ENCODE measurements at regions not wholly inside any gene's neighbourhood (a gene's known extent, or its start where the extent isn't known, plus 50 kb on each side); places are given as distances from the start of the nearest gene placed in this dataset.

DNA sequence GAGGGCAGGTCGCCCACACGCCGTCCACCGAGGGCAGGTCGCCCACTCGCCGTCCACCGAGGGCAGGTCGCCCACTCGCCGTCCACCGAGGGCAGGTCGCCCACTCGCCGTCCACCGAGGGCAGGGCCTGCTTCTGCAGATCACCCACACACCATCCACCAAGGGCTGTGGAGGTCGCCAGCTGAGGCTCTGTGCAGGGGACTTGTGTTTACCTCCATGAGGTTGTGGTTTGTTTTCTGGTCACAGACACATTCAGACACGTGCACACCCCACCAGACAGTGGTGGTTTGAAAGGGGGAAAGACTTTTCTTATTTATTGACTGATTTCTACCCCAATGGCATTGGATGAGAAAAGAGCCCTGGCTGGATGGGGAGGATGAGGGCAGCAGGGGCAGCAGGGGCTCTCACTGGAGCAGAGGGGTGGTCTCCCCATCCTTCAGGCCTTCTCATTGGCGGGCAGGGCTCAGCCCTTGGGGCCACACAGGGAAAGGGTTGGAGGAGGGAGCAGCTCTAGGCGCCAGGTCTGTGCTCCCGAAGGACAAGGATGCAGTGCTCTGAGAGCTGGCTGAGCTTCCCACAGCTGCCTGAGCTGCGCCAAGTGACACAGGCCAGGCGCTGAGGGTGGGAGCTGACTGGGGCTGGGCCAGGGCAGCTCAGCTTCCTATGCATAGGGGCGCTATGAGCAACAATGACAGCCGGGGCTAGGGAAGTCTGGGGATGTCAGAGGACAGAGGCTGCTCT lies 252.6 kb upstream of the B3GAT1 start:
- no peak overlapping the region for H2BK20ac ChIP-seq (ENCODE audit: low read length)
- H2BK12ac ChIP-seq (ENCODE audit: low read depth, low read length), result no peak overlapping the region
- no peak overlapping the region for H3K4me2 ChIP-seq (ENCODE audit: insufficient read depth in 1 of 2, low read depth in 2 of 2, low read length in 2 of 2)
- no peak overlapping the region for H3K4ac ChIP-seq (replicated peaks; ENCODE audit: insufficient read length, low read depth, low read length)
- no peak overlapping the region for H3K18ac ChIP-seq (ENCODE audit: extremely low read depth, low read length)
- no peak overlapping the region for H4K91ac ChIP-seq (replicated peaks; ENCODE audit: insufficient read length, low read length)
- ChIA-PET POLR2A (ENCODE audit: partially characterized antibody) (no interaction called here), CTCF (ENCODE audit: partially characterized antibody) (interaction anchor here (1.2 kb wide), 1 partner anchor 73 kb away, joined by 4 read pairs; no protein-coding TSS in a partner anchor)
- no peaks in the 10 kb centered on the region for H3K79me1 ChIP-seq (ENCODE audit: low read depth, low read length)
- H3K56ac ChIP-seq (replicated peaks; ENCODE audit: insufficient read length, low read depth, low read length), result no peak overlapping the region
- H4K5ac ChIP-seq (ENCODE audit: insufficient read length, low read depth, low read length), result no peak overlapping the region
- WGBS, 2 experiments (ENCODE audit: extremely low coverage in 1 of 2, insufficient coverage in 1 of 2, insufficient read length in 1 of 2, insufficient replicate concordance in 2 of 2, low coverage in 1 of 2, low lambda C conversion rate in 2 of 2, missing lambda C conversion rate in 1 of 2), result 86% methylated on average over 9 of the region's 25 CpGs; no CpG with 5 or more reads in 1 of the 2 experiments
- FAIRE-seq, result no peak
- no peaks in the 10 kb centered on the region for H3K36me3 ChIP-seq (ENCODE audit: control insufficient read depth in 2 of 4, insufficient read depth in 4 of 4, low read length in 3 of 4)
- H3K23ac ChIP-seq (ENCODE audit: insufficient read length), result no peak overlapping the region
- no peak overlapping the region for H3K9ac ChIP-seq (replicated peaks in 1 of 4; ENCODE audit: extremely low read depth in 1 of 4, low read depth in 3 of 4, low read length in 3 of 4)
- no peaks in the 10 kb centered on the region for H3K27me3 ChIP-seq (replicated peaks in 1 of 4; ENCODE audit: control insufficient read depth in 3 of 4, extremely low read depth in 1 of 4, insufficient read depth in 3 of 4, low read length in 3 of 4)
- H3K23me2 ChIP-seq (ENCODE audit: low read depth, low read length), result no peaks in the 10 kb centered on the region
- H4K20me1 ChIP-seq (replicated peaks in 1 of 2; ENCODE audit: control insufficient read depth in 1 of 2, insufficient read depth in 2 of 2, low read length in 2 of 2), result no peaks in the 10 kb centered on the region
- H2AK5ac ChIP-seq (ENCODE audit: low read depth, low read length), result no peak overlapping the region
- H2AFZ ChIP-seq (ENCODE audit: low read length), result no peak overlapping the region
- peaks cover 7 to 14% of the 10 kb centered on the region in 2 experiments; a peak in 1 of 4 replicates for H3K9me3 ChIP-seq (ENCODE audit: insufficient read depth in 2 of 2, low read depth in 1 of 2, low read length in 1 of 2)
- no peak overlapping the region for H2BK5ac ChIP-seq (ENCODE audit: low read depth, low read length)
- H4K8ac ChIP-seq (ENCODE audit: extremely low read depth, insufficient read depth, low read length), result no peak overlapping the region
- no peak overlapping the region for H2BK120ac ChIP-seq (replicated peaks; ENCODE audit: low read depth, low read length)
- no peak overlapping the region for H3K14ac ChIP-seq (ENCODE audit: insufficient read length)
- H3K4me1 ChIP-seq (replicated peaks in 1 of 4; ENCODE audit: control insufficient read depth in 3 of 4, insufficient read depth in 4 of 4, low read length in 3 of 4), result peaks cover 0 to 3% (median 0%) of the 10 kb centered on the region in 4 experiments; a peak in 2 of 7 replicates
- no peak overlapping the region for H3K4me3 ChIP-seq (ENCODE audit: extremely low read depth in 1 of 4, insufficient read depth in 2 of 4, low read depth in 3 of 4, low read length in 4 of 4)
- peak in 1 of 2 experiments; percentile 36 for DNase-seq (ENCODE audit: low read depth in 1 of 2, low spot score in 2 of 2)
- no peaks in the 10 kb centered on the region for H3K79me2 ChIP-seq (ENCODE audit: control insufficient read depth in 1 of 2, insufficient read depth in 2 of 2, low read length in 2 of 2)
- H3K27ac ChIP-seq (ENCODE audit: low read depth, low read length), result no peak overlapping the region
- no peak overlapping the region for H2BK15ac ChIP-seq (ENCODE audit: low read length)
- TF ChIP-seq SP1 (IDR thresholded peaks at IDR 0.05; ENCODE audit: low read depth, low read length) (no peak), CBX8 (IDR thresholded peaks at IDR 0.05; ENCODE audit: borderline replicate concordance, low read depth, low read length) (no peak)
